Stimulated activated CD8-positive, alpha-beta memory T cell treated with anti-CD3 and anti-CD28 coated beads, Interleukin-2, amount 100 ng/mL, for 48 hours (primary cell): ENCODE measurements at regions not wholly inside any gene's neighbourhood (a gene's known extent, or its start where the extent isn't known, plus 50 kb on each side); places are given as distances from the start of the nearest gene placed in this dataset.

Experiments
- DNase-seq, 2 donors: peaks; one replicate each; pipeline ENCODE4 v3.0.0-alpha.2; 2020; ENCODE audit warnings: low read depth in 2 of 2

- DNase-seq, result no peak
These were observed 62.8 kb upstream of the WWC1 start for GRCh38 chr5:168228668-168229067.

- no peak for DNase-seq
These were observed 57.3 kb upstream of the WWC1 start for GRCh38 chr5:168234133-168234532.

DNA sequence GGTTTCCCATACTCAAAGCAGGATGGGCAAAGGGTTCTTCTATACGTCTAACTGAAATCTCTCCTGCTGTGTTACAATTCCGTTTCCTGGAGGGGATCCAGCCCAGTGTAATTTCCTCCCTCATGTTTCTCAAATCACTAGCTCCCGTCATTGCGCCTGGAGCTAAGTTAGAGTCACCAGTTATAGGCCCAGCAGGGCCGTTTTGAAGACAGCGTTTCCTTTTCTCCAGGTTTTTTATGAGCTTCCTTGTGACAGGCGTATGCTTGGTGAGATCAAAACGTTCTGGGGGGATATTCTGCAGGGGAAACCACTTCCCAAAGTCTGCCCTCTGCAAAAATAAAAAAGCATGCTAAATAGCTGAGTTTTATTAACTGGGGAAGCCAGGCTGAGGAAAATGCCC, 53.0 kb upstream of the WWC1 start:
- no peak for DNase-seq

DNA sequence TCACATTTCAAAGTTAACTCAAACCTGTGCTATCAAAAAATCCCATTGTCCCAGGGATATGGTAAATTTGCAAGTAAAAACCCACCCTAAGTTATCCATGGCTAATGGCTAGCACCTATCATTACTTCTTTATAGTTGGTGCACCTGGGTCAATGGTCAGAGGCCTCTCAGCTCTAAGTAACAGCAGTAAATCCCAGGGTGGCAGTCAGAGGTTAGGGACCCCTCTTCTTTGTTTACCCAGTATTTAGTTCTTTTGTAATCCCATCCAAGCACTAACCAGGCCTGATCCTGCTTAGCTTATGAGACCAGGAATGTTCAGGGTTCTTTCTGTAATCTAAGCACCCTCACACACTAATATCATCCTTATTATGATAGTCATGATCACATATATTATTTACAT, 52.1 kb upstream of the WWC1 start:
- no peak for DNase-seq
